NCI-H69 (cell line): ENCODE measurements at regions not wholly inside any gene's neighbourhood (a gene's known extent, or its start where the extent isn't known, plus 50 kb on each side); places are given as distances from the start of the nearest gene placed in this dataset.

ENCODE experiments used
- DNase-seq: peaks from one replicate; lab custom pipeline; 2025; lab: John Stamatoyannopoulos, UW

GRCh38 chr18:58805467-58806187 is 59.0 kb upstream of the ZNF532 start:
- DNase-seq, result peak; percentile 100

- no peak for DNase-seq
These were observed 57.6 kb upstream of the ZNF532 start for GRCh38 chr18:58806826-58807714.

- DNase-seq, result no peak
These were observed 56.9 kb upstream of the ZNF532 start for GRCh38 chr18:58807766-58808165.

- DNase-seq, result no peak
These were observed 56.3 kb upstream of the ZNF532 start for GRCh38 chr18:58808349-58808748.

GRCh38 chr18:58811859-58812258 is 52.8 kb upstream of the ZNF532 start:
- DNase-seq, result peak; percentile 48

- DNase-seq, result no peak
These were observed 51.6 kb upstream of the ZNF532 start for GRCh38 chr18:58813105-58813504.

- no peak for DNase-seq
These were observed 51.0 kb upstream of the ZNF532 start for GRCh38 chr18:58813561-58814225.

GRCh38 chr18:58814317-58814716 is 50.4 kb upstream of the ZNF532 start:
- DNase-seq, result no peak
